Spleen (tissue), 7 donors: ENCODE measurements at regions not wholly inside any gene's neighbourhood (a gene's known extent, or its start where the extent isn't known, plus 50 kb on each side); places are given as distances from the start of the nearest gene placed in this dataset.

ENCODE experiments used
- CTCF ChIP-seq, 11 experiments: fragments of 200-600 bp in 7 of 11; fragments of 450-650 bp in 4 of 11; sonication (generic) in 4 of 11; IDR thresholded peaks in 8 of 11; conservative IDR thresholded peaks in 3 of 11; 1 replicate in 7 of 11; 2 replicates in 4 of 11; pipeline versions ENCODE4 v1.4.0 to v1.8.0; 2016 to 2021; ENCODE audit warnings: antibody characterized with exemption in 11 of 11, inconsistent platforms in 4 of 11, mild to moderate bottlenecking in 1 of 11
- POLR2A ChIP-seq, 3 donors: fragments of 450-650 bp; IDR thresholded peaks; one replicate each; pipeline ENCODE4 v1.5.1; 2017; ENCODE audit warnings: antibody characterized with exemption in 3 of 3, mild to moderate bottlenecking in 1 of 3
- donor health status: DM: no; HTN: no; CAD: no; lungs with moderate emphysema.
- donor health status: DM: no; HTN: no; CAD: no.
- donor health status: DM: no; HTN: no; CAD: no.

- TF ChIP-seq CTCF (IDR thresholded peaks at IDR 0.05 in 8 of 11, conservative IDR thresholded peaks at IDR 0.05 in 3 of 11) (no peak), POLR2A (IDR thresholded peaks at IDR 0.05) (no peak)
Measured at GRCh38 chr5:112059579-112060135, 302.7 kb upstream of the NREP start.
